ENCODE measurements at regions not wholly inside any gene's neighbourhood (a gene's known extent, or its start where the extent isn't known, plus 50 kb on each side); places are given as distances from the start of the nearest gene placed in this dataset.

GRCh38 chr11:19525714-19526113 is 186.9 kb upstream of the NAV2 start:
- H3K27ac ChIP-seq: no peak overlapping the region
- H3K9me3 ChIP-seq (replicated peaks): no peaks in the 10 kb centered on the region
- no peaks in the 10 kb centered on the region for H3K36me3 ChIP-seq
- no peak for DNase-seq (ENCODE audit: low read depth in 1 of 2, low spot score in 2 of 2)
- H3K4me1 ChIP-seq (replicated peaks): no peaks in the 10 kb centered on the region
- H3K27me3 ChIP-seq (replicated peaks): no peaks in the 10 kb centered on the region
- no peak overlapping the region for H3K4me3 ChIP-seq

GRCh38 chr11:19525276-19525675 is 187.4 kb upstream of the NAV2 start:
- Histone ChIP-seq H3K9me3 (replicated peaks) (no peaks in the 10 kb centered on the region), H3K27ac (no peak overlapping the region), H3K36me3 (no peaks in the 10 kb centered on the region), H3K27me3 (replicated peaks) (no peaks in the 10 kb centered on the region), H3K4me3 (no peak overlapping the region), H3K4me1 (replicated peaks) (no peaks in the 10 kb centered on the region)
- no peak for DNase-seq (ENCODE audit: low read depth in 1 of 2, low spot score in 2 of 2)

- no peak for DNase-seq (ENCODE audit: low read depth in 1 of 2, low spot score in 2 of 2)
- H3K9me3 ChIP-seq (replicated peaks): no peaks in the 10 kb centered on the region
Measured at GRCh38 chr11:19524171-19524671, 188.4 kb upstream of the NAV2 start.

GRCh38 chr11:19520681-19521080 is 192.0 kb upstream of the NAV2 start:
- H3K27me3 ChIP-seq (replicated peaks): no peaks in the 10 kb centered on the region
- H3K27ac ChIP-seq: no peak overlapping the region
- H3K9me3 ChIP-seq (replicated peaks): no peaks in the 10 kb centered on the region
- H3K4me3 ChIP-seq: no peak overlapping the region
- DNase-seq (ENCODE audit: low read depth in 1 of 2, low spot score in 2 of 2): no peak
- H3K4me1 ChIP-seq (replicated peaks): no peaks in the 10 kb centered on the region
- H3K36me3 ChIP-seq: no peaks in the 10 kb centered on the region

More at GRCh38 chr11:19524171-19524671, 188.4 kb upstream of the NAV2 start:
- no peaks in the 10 kb centered on the region for H3K27me3 ChIP-seq (replicated peaks)
- H3K4me1 ChIP-seq (replicated peaks): no peaks in the 10 kb centered on the region
- H3K36me3 ChIP-seq: no peaks in the 10 kb centered on the region
- H3K27ac ChIP-seq: no peak overlapping the region
- no peak overlapping the region for H3K4me3 ChIP-seq

GRCh38 chr11:19519912-19520641 is 192.6 kb upstream of the NAV2 start:
- Histone ChIP-seq H3K36me3 (no peaks in the 10 kb centered on the region), H3K4me1 (replicated peaks) (no peaks in the 10 kb centered on the region), H3K27me3 (replicated peaks) (no peaks in the 10 kb centered on the region), H3K27ac (no peak overlapping the region), H3K4me3 (no peak overlapping the region), H3K9me3 (replicated peaks) (no peaks in the 10 kb centered on the region)
- no peak for DNase-seq (ENCODE audit: low read depth in 1 of 2, low spot score in 2 of 2)

GRCh38 chr11:19519353-19519752 is 193.3 kb upstream of the NAV2 start:
- DNase-seq (ENCODE audit: low read depth in 1 of 2, low spot score in 2 of 2): no peak
- H3K36me3 ChIP-seq: no peaks in the 10 kb centered on the region

GRCh38 chr11:19513253-19513652 is 199.4 kb upstream of the NAV2 start:
- no peaks in the 10 kb centered on the region for H3K9me3 ChIP-seq (replicated peaks)
- H3K27ac ChIP-seq: no peak overlapping the region
- no peak overlapping the region for H3K4me3 ChIP-seq
- no peaks in the 10 kb centered on the region for H3K27me3 ChIP-seq (replicated peaks)
- H3K36me3 ChIP-seq: no peaks in the 10 kb centered on the region
- DNase-seq (ENCODE audit: low read depth in 1 of 2, low spot score in 2 of 2): no peak
- H3K4me1 ChIP-seq (replicated peaks): no peaks in the 10 kb centered on the region

More at GRCh38 chr11:19519353-19519752, 193.3 kb upstream of the NAV2 start:
- H3K9me3 ChIP-seq (replicated peaks): no peaks in the 10 kb centered on the region
- no peaks in the 10 kb centered on the region for H3K27me3 ChIP-seq (replicated peaks)
- H3K4me3 ChIP-seq: no peak overlapping the region
- no peaks in the 10 kb centered on the region for H3K4me1 ChIP-seq (replicated peaks)
- no peak overlapping the region for H3K27ac ChIP-seq

- no peaks in the 10 kb centered on the region for H3K4me1 ChIP-seq (replicated peaks)
- H3K9me3 ChIP-seq (replicated peaks): no peaks in the 10 kb centered on the region
- H3K36me3 ChIP-seq: no peaks in the 10 kb centered on the region
- no peak overlapping the region for H3K27ac ChIP-seq
- H3K27me3 ChIP-seq (replicated peaks): no peaks in the 10 kb centered on the region
- no peak for DNase-seq (ENCODE audit: low read depth in 1 of 2, low spot score in 2 of 2)
- no peak overlapping the region for H3K4me3 ChIP-seq
Measured at GRCh38 chr11:19512618-19513017, 200.0 kb upstream of the NAV2 start.

- DNase-seq (ENCODE audit: low read depth in 1 of 2, low spot score in 2 of 2): no peak
- Histone ChIP-seq H3K27ac (no peak overlapping the region), H3K4me1 (replicated peaks) (no peaks in the 10 kb centered on the region), H3K9me3 (replicated peaks) (no peaks in the 10 kb centered on the region), H3K4me3 (no peak overlapping the region), H3K36me3 (no peaks in the 10 kb centered on the region), H3K27me3 (replicated peaks) (no peaks in the 10 kb centered on the region)
Measured at GRCh38 chr11:19511413-19512183, 201.0 kb upstream of the NAV2 start.

GRCh38 chr11:19511066-19511412 is 201.6 kb upstream of the NAV2 start:
- H3K27me3 ChIP-seq (replicated peaks): no peaks in the 10 kb centered on the region
- no peak overlapping the region for H3K4me3 ChIP-seq
- DNase-seq (ENCODE audit: low read depth in 1 of 2, low spot score in 2 of 2): no peak
- no peaks in the 10 kb centered on the region for H3K9me3 ChIP-seq (replicated peaks)
- no peaks in the 10 kb centered on the region for H3K36me3 ChIP-seq
- H3K27ac ChIP-seq: no peak overlapping the region
- H3K4me1 ChIP-seq (replicated peaks): no peaks in the 10 kb centered on the region

GRCh38 chr11:19510468-19510867 is 202.2 kb upstream of the NAV2 start:
- H3K4me1 ChIP-seq (replicated peaks): no peaks in the 10 kb centered on the region
- H3K27me3 ChIP-seq (replicated peaks): no peaks in the 10 kb centered on the region
- no peak overlapping the region for H3K27ac ChIP-seq
- no peak overlapping the region for H3K4me3 ChIP-seq
- DNase-seq (ENCODE audit: low read depth in 1 of 2, low spot score in 2 of 2): no peak
- H3K36me3 ChIP-seq: no peaks in the 10 kb centered on the region
- H3K9me3 ChIP-seq (replicated peaks): no peaks in the 10 kb centered on the region

- H3K36me3 ChIP-seq: no peaks in the 10 kb centered on the region
- no peaks in the 10 kb centered on the region for H3K27me3 ChIP-seq (replicated peaks)
- no peaks in the 10 kb centered on the region for H3K4me1 ChIP-seq (replicated peaks)
- no peaks in the 10 kb centered on the region for H3K9me3 ChIP-seq (replicated peaks)
- no peak overlapping the region for H3K4me3 ChIP-seq
- no peak for DNase-seq (ENCODE audit: low read depth in 1 of 2, low spot score in 2 of 2)
- no peak overlapping the region for H3K27ac ChIP-seq
Measured at GRCh38 chr11:19509215-19509614, 203.4 kb upstream of the NAV2 start.

GRCh38 chr11:19508165-19508564 is 204.5 kb upstream of the NAV2 start:
- Histone ChIP-seq H3K4me3 (no peak overlapping the region), H3K4me1 (replicated peaks) (no peaks in the 10 kb centered on the region), H3K27me3 (replicated peaks) (no peaks in the 10 kb centered on the region), H3K9me3 (replicated peaks) (no peaks in the 10 kb centered on the region), H3K27ac (no peak overlapping the region), H3K36me3 (no peaks in the 10 kb centered on the region)
- DNase-seq (ENCODE audit: low read depth in 1 of 2, low spot score in 2 of 2): no peak

- Histone ChIP-seq H3K27ac (no peak overlapping the region), H3K27me3 (replicated peaks) (no peaks in the 10 kb centered on the region), H3K36me3 (no peaks in the 10 kb centered on the region), H3K4me1 (replicated peaks) (no peaks in the 10 kb centered on the region), H3K4me3 (no peak overlapping the region), H3K9me3 (replicated peaks) (no peaks in the 10 kb centered on the region)
- no peak for DNase-seq (ENCODE audit: low read depth in 1 of 2, low spot score in 2 of 2)
Measured at GRCh38 chr11:19506816-19507486, 205.7 kb upstream of the NAV2 start.

Data from SJSA1 (cell line).